ENCODE measurements at regions not wholly inside any gene's neighbourhood (a gene's known extent, or its start where the extent isn't known, plus 50 kb on each side); places are given as distances from the start of the nearest gene placed in this dataset.
"Not testable (repeated sequence)": the region's sequence is repeated elsewhere in the genome, so short reads cannot be mapped to it uniquely, and the experiment has no call there.

GRCh38 chr4:66522244-66522643 lies 852.0 kb upstream of the EPHA5 start:
- FAIRE-seq, result no peak

GRCh38 chr4:66516940-66517339 lies 846.7 kb upstream of the EPHA5 start:
- FAIRE-seq, result no peak

GRCh38 chr4:66506985-66507384 lies 836.7 kb upstream of the EPHA5 start:
- no peak for FAIRE-seq

GRCh38 chr4:66501997-66502396 lies 831.7 kb upstream of the EPHA5 start:
- no peak for FAIRE-seq

- FAIRE-seq, result no peak
Measured at GRCh38 chr4:66490729-66491128, 820.4 kb upstream of the EPHA5 start.

GRCh38 chr4:66489783-66490452 lies 819.6 kb upstream of the EPHA5 start:
- FAIRE-seq, result no peak

GRCh38 chr4:66489370-66489769 lies 819.1 kb upstream of the EPHA5 start:
- FAIRE-seq, result no peak

- FAIRE-seq, result no peak
Measured at GRCh38 chr4:66486068-66486467, 815.8 kb upstream of the EPHA5 start.

- FAIRE-seq, result no peak
Measured at GRCh38 chr4:66482186-66482585, 811.9 kb upstream of the EPHA5 start.

- FAIRE-seq, result no peak
Measured at GRCh38 chr4:66475596-66475995, 805.3 kb upstream of the EPHA5 start.

GRCh38 chr4:66465111-66465510 lies 794.8 kb upstream of the EPHA5 start:
- no peak for FAIRE-seq

- not testable (repeated sequence) for FAIRE-seq
Measured at GRCh38 chr4:66462890-66463289, 792.6 kb upstream of the EPHA5 start.

GRCh38 chr4:66451741-66452140 lies 781.5 kb upstream of the EPHA5 start:
- FAIRE-seq, result no peak

- no peak for FAIRE-seq
Measured at GRCh38 chr4:66443008-66443407, 772.7 kb upstream of the EPHA5 start.

GRCh38 chr4:66439508-66439907 lies 769.2 kb upstream of the EPHA5 start:
- FAIRE-seq, result no peak

GRCh38 chr4:66433706-66434105 lies 763.4 kb upstream of the EPHA5 start:
- no peak for FAIRE-seq

GRCh38 chr4:66430856-66431255 lies 760.6 kb upstream of the EPHA5 start:
- FAIRE-seq, result no peak

- no peak for FAIRE-seq
Measured at GRCh38 chr4:66429276-66429675, 759.0 kb upstream of the EPHA5 start.

GRCh38 chr4:66416425-66416824 lies 746.1 kb upstream of the EPHA5 start:
- no peak for FAIRE-seq

- no peak for FAIRE-seq
Measured at GRCh38 chr4:66404141-66404540, 733.9 kb upstream of the EPHA5 start.

GRCh38 chr4:66376921-66377320 lies 706.6 kb upstream of the EPHA5 start:
- no peak for FAIRE-seq

GRCh38 chr4:66376396-66376795 lies 706.1 kb upstream of the EPHA5 start:
- FAIRE-seq, result no peak

GRCh38 chr4:66373268-66373667 lies 703.0 kb upstream of the EPHA5 start:
- FAIRE-seq, result no peak

- no peak for FAIRE-seq
Measured at GRCh38 chr4:66372706-66373105, 702.4 kb upstream of the EPHA5 start.

- no peak for FAIRE-seq
Measured at GRCh38 chr4:66367043-66367660, 696.9 kb upstream of the EPHA5 start.
